IMR-90 (cell line): ENCODE measurements at regions not wholly inside any gene's neighbourhood (a gene's known extent, or its start where the extent isn't known, plus 50 kb on each side); places are given as distances from the start of the nearest gene placed in this dataset.

Source experiments
- ATAC-seq: fragments of 200-7000 bp; cut with Tn5 transposase; 2 replicates; pipeline ENCODE4 v1.9.1; 2020; ENCODE audit warnings: low read depth, mild to moderate bottlenecking, moderate library complexity
- BruUV-seq: library from RNA; stranded (reverse); fragments of 400-500 nt; replicated peaks from 2 replicates; lab custom pipeline; 2021; lab: Mats Ljungman, UMichigan
- CTCF ChIA-PET: fragments of 300-600 bp; formaldehyde crosslinking; extraction: SDS; loops from one replicate; lab custom pipeline; 2021; ENCODE audit warnings: antibody characterized with exemption; lab: Yijun Ruan, JAX
- POLR2A ChIA-PET: fragments of 300-600 bp; sonication (Branson Sonifier 250); formaldehyde crosslinking; loops from one replicate; lab custom pipeline; 2022; ENCODE audit warnings: antibody characterized with exemption; ENCODE audit not compliant: unreplicated experiment; lab: Charles Lee
- DNase-seq: peaks from one replicate; pipeline ENCODE4 v3.0.0; 2013
- H2AFZ ChIP-seq: replicated peaks from 2 replicates; pipeline ENCODE3; 2013; ENCODE audit warnings: low read length, mild to moderate bottlenecking; ENCODE audit not compliant: poor library complexity
- H2AK5ac ChIP-seq: 2 replicates; pipeline ENCODE4 v1.6.1; 2013; ENCODE audit warnings: low read depth, low read length, inconsistent platforms
- H2AK9ac ChIP-seq: replicated peaks from 2 replicates; pipeline ENCODE3; 2013; ENCODE audit warnings: mild to moderate bottlenecking, low read depth, low read length, moderate library complexity; ENCODE audit not compliant: poor library complexity
- H2BK120ac ChIP-seq: 2 replicates; pipeline ENCODE4 v1.6.1; 2013; ENCODE audit warnings: low read depth, low read length, inconsistent platforms
- H2BK15ac ChIP-seq: 3 replicates; pipeline ENCODE4 v1.6.1; 2013; ENCODE audit warnings: low read depth, low read length, inconsistent platforms
- H2BK20ac ChIP-seq: 2 replicates; pipeline ENCODE4 v1.6.1; 2013; ENCODE audit warnings: low read depth, mild to moderate bottlenecking, inconsistent platforms, low read length, moderate library complexity
- H2BK5ac ChIP-seq: 2 replicates; pipeline ENCODE4 v1.6.1; 2013; ENCODE audit warnings: mild to moderate bottlenecking, low read depth, low read length, inconsistent platforms; ENCODE audit not compliant: poor library complexity, severe bottlenecking
- H3K14ac ChIP-seq: replicated peaks from 2 replicates; pipeline ENCODE4 v1.6.1; 2013; ENCODE audit warnings: low read depth, low read length, inconsistent platforms
- H3K18ac ChIP-seq: 2 replicates; pipeline ENCODE4 v1.6.1; 2013; ENCODE audit warnings: low read depth, low read length, control low read depth
- H3K23ac ChIP-seq: 2 replicates; pipeline ENCODE4 v1.6.1; 2013; ENCODE audit warnings: low read depth, low read length, inconsistent platforms
- H3K27ac ChIP-seq: 2 replicates; pipeline ENCODE4 v1.5.1; 2013; ENCODE audit warnings: mild to moderate bottlenecking, control low read depth, low read length; ENCODE audit not compliant: insufficient read depth
- H3K27me3 ChIP-seq: 2 replicates; pipeline ENCODE4 v1.6.1; 2013; ENCODE audit warnings: low read length; ENCODE audit not compliant: control insufficient read depth, insufficient read depth
- H3K36me3 ChIP-seq: 2 replicates; pipeline ENCODE4 v1.6.1; 2013; ENCODE audit warnings: low read length, mixed read lengths; ENCODE audit not compliant: control insufficient read depth, insufficient read depth
- H3K4ac ChIP-seq: 2 replicates; pipeline ENCODE4 v1.6.1; 2013; ENCODE audit warnings: low read depth, low read length, inconsistent platforms
- H3K4me1 ChIP-seq: 2 replicates; pipeline ENCODE4 v1.6.1; 2013; ENCODE audit warnings: low read length, mixed read lengths; ENCODE audit not compliant: control insufficient read depth, insufficient read depth
- H3K4me2 ChIP-seq: 2 replicates; pipeline ENCODE4 v1.6.1; 2013; ENCODE audit warnings: low read depth, mild to moderate bottlenecking, control low read depth, low read length, moderate library complexity
- H3K4me3 ChIP-seq: 2 replicates; pipeline ENCODE4 v1.5.1; 2013; ENCODE audit warnings: low read depth, mild to moderate bottlenecking, control low read depth, low read length, moderate library complexity; ENCODE audit not compliant: insufficient read depth
- H3K56ac ChIP-seq: 2 replicates; pipeline ENCODE4 v1.6.1; 2013; ENCODE audit warnings: low read length, inconsistent platforms; ENCODE audit not compliant: insufficient read depth; ENCODE audit errors: extremely low read depth
- H3K79me1 ChIP-seq, 2 experiments: 2 replicates each; pipeline ENCODE4 v1.6.1; 2013; ENCODE audit warnings: low read length in 2 of 2, inconsistent platforms in 1 of 2, low read depth in 1 of 2
- H3K9ac ChIP-seq: 2 replicates; pipeline ENCODE4 v1.6.1; 2013; ENCODE audit warnings: low read depth, low read length, control low read depth
- H3K9me1 ChIP-seq: 2 replicates; pipeline ENCODE4 v1.6.1; 2013; ENCODE audit warnings: low read length, inconsistent platforms; ENCODE audit not compliant: insufficient read depth
- H3K9me3 ChIP-seq: 2 replicates; pipeline ENCODE4 v1.6.1; 2013; ENCODE audit warnings: low read length; ENCODE audit not compliant: control insufficient read depth, insufficient read depth
- H4K20me1 ChIP-seq: 2 replicates; pipeline ENCODE4 v1.6.1; 2013; ENCODE audit warnings: low read length, inconsistent platforms; ENCODE audit not compliant: insufficient read depth
- H4K5ac ChIP-seq: 2 replicates; pipeline ENCODE4 v1.6.1; 2013; ENCODE audit warnings: mild to moderate bottlenecking, low read depth, low read length, control low read depth
- H4K8ac ChIP-seq, 2 experiments: 2 replicates each; pipeline ENCODE4 v1.6.1; 2013; ENCODE audit warnings: low read depth in 2 of 2, low read length in 2 of 2, control low read depth in 1 of 2, inconsistent platforms in 1 of 2
- H4K91ac ChIP-seq: 2 replicates; pipeline ENCODE4 v1.6.1; 2013; ENCODE audit warnings: low read depth, low read length, inconsistent platforms; ENCODE audit not compliant: insufficient read depth
- BHLHE40 ChIP-seq: fragments of 150-350 bp; IDR thresholded peaks from 2 replicates; pipeline ENCODE4 v1.6.1; 2016; ENCODE audit warnings: mild to moderate bottlenecking, low read depth, low read length
- CEBPB ChIP-seq: IDR thresholded peaks from 2 replicates; pipeline ENCODE4 v1.6.1; 2012; ENCODE audit warnings: low read depth, low read length, improper control_type of control experiment
- CHD1 ChIP-seq: IDR thresholded peaks from 2 replicates; pipeline ENCODE4 v1.6.1; 2012; ENCODE audit warnings: low read depth, low read length, improper control_type of control experiment
- FOS ChIP-seq: fragments of 150-350 bp; IDR thresholded peaks from 2 replicates; pipeline ENCODE4 v1.6.1; 2016; ENCODE audit warnings: low read depth, low read length
- MAFK ChIP-seq: IDR thresholded peaks from 2 replicates; pipeline ENCODE4 v1.6.1; 2012; ENCODE audit warnings: low read depth, low read length, improper control_type of control experiment
- MAZ ChIP-seq: IDR thresholded peaks from 2 replicates; pipeline ENCODE4 v1.6.1; 2012; ENCODE audit warnings: low read depth, mild to moderate bottlenecking, low read length, improper control_type of control experiment, moderate library complexity, borderline replicate concordance
- MXI1 ChIP-seq: IDR thresholded peaks from 2 replicates; pipeline ENCODE4 v1.6.1; 2012; ENCODE audit warnings: low read depth, mild to moderate bottlenecking, low read length, moderate library complexity, borderline replicate concordance
- NFE2L2 ChIP-seq: fragments of 150-350 bp; IDR thresholded peaks from 2 replicates; pipeline ENCODE4 v1.6.1; 2016; ENCODE audit warnings: low read depth, mild to moderate bottlenecking, low read length
- POLR2A ChIP-seq: IDR thresholded peaks from 2 replicates; pipeline ENCODE4 v1.6.1; 2012; ENCODE audit warnings: mild to moderate bottlenecking, low read depth, low read length
- RAD21 ChIP-seq: IDR thresholded peaks from 2 replicates; pipeline ENCODE4 v1.6.1; 2012; ENCODE audit warnings: low read length, improper control_type of control experiment
- RCOR1 ChIP-seq: IDR thresholded peaks from 2 replicates; pipeline ENCODE4 v1.6.1; 2012; ENCODE audit warnings: mild to moderate bottlenecking, low read length, improper control_type of control experiment; ENCODE audit not compliant: insufficient replicate concordance
- RFX5 ChIP-seq: IDR thresholded peaks from 2 replicates; pipeline ENCODE4 v1.8.0; 2012; ENCODE audit warnings: low read depth, mild to moderate bottlenecking, low read length, moderate library complexity
- SMC3 ChIP-seq: fragments of 150-350 bp; IDR thresholded peaks from 2 replicates; pipeline ENCODE4 v1.6.1; 2016; ENCODE audit warnings: low read depth, mild to moderate bottlenecking, antibody characterized with exemption, low read length, moderate library complexity
- WGBS, 2 experiments: methylation state at CpG; one replicate each; pipeline versions ENCODE4 v1.1.5 to v1.1.7; 2013; ENCODE audit warnings: missing lambda C conversion rate in 2 of 2; ENCODE audit not compliant: insufficient read length in 1 of 2; ENCODE audit errors: extremely low coverage in 2 of 2; 5-methylcytosine and 5-hydroxymethylcytosine counted together
- dilution Hi-C: fragments of 300-500 bp; cut with HindIII; formaldehyde crosslinking; loops from one replicate; pipeline ENCODE4 v1.14.3; 2018; ENCODE audit warnings: low sequenced_read_pairs; ENCODE audit not compliant: unreplicated experiment
- in situ Hi-C: fragments of 300-500 bp; cut with MboI; formaldehyde crosslinking; loops from 3 replicates; pipeline ENCODE4 v1.14.3; 2019; ENCODE audit warnings: low sequenced_read_pairs, inconsistent platforms, mixed read lengths
- intact Hi-C: fragments of 100-400 bp; cut with micrococcal nuclease; formaldehyde crosslinking; loops from 2 replicates; pipeline ENCODE4 v1.10.0; 2022
- TF ChIP-seq, protein P1 (sequence below): conservative IDR thresholded peaks from 2 replicates; pipeline ENCODE4 v1.5.1; 2012; ENCODE audit warnings: mild to moderate bottlenecking, low read depth, low read length, improper control_type of control experiment
- TF ChIP-seq, protein P2 (sequence below): fragments of 150-350 bp; IDR thresholded peaks from 2 replicates; pipeline ENCODE4 v1.6.1; 2016; ENCODE audit warnings: low read depth, mild to moderate bottlenecking, low read length, moderate library complexity, borderline replicate concordance
- TF ChIP-seq, protein P3 (sequence below): fragments of 150-350 bp; IDR thresholded peaks from 2 replicates; pipeline ENCODE4 v1.6.1; 2017; ENCODE audit warnings: mild to moderate bottlenecking, antibody characterized with exemption, low read length, low read depth

DNA sequence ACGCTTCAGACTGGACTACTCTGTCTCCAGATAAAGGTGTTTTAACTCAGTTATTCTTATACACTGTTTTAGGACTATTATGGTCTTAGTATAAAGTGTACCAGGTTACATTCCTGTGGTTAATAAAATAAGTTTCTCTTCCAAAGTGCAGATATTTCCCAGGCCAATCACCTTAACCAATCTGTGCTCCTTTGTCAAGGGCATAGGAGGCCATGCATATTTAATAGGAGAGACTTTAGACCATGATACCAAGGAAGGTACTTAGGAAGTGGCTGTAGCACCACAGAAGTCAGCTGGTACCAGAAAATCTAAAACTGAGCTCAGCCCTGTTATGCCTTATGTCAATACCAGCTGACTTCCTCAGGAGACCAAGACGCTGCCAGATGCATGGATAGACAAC lies 226.5 kb upstream of the TMEM72 start:
- in situ Hi-C loops = no loop called here
- Histone ChIP-seq H3K27ac (no peak overlapping the region), H3K18ac (no peak overlapping the region), H4K8ac (no peak overlapping the region), H3K9me1 (no peaks in the 10 kb centered on the region), H2AK9ac (no peak overlapping the region), H3K27me3 (no peaks in the 10 kb centered on the region), H2BK120ac (no peak overlapping the region), H2AK5ac (no peak overlapping the region), H4K5ac (no peak overlapping the region), H3K56ac (no peak overlapping the region), H3K4ac (no peak overlapping the region), H4K20me1 (no peaks in the 10 kb centered on the region), H3K23ac (no peak overlapping the region), H3K79me1 (no peaks in the 10 kb centered on the region), H2BK20ac (no peak overlapping the region), H3K4me3 (no peak overlapping the region), H3K4me1 (no peaks in the 10 kb centered on the region), H3K9me3 (no peaks in the 10 kb centered on the region), H2BK5ac (no peak overlapping the region), H3K14ac (no peak overlapping the region), H2BK15ac (no peak overlapping the region), H3K36me3 (no peaks in the 10 kb centered on the region), H2AFZ (no peak overlapping the region), H3K9ac (no peak overlapping the region), H4K91ac (no peak overlapping the region), H3K4me2 (no peak overlapping the region)
- intact Hi-C loops = no loop called here
- ChIA-PET POLR2A (no interaction called here), CTCF (no interaction called here)
- no peak for TF ChIP-seq MAZ
- TF ChIP-seq MXI1 = no peak
- TF ChIP-seq FOS = no peak
- TF ChIP-seq MAFK = no peak
- TF ChIP-seq, protein P1, sequence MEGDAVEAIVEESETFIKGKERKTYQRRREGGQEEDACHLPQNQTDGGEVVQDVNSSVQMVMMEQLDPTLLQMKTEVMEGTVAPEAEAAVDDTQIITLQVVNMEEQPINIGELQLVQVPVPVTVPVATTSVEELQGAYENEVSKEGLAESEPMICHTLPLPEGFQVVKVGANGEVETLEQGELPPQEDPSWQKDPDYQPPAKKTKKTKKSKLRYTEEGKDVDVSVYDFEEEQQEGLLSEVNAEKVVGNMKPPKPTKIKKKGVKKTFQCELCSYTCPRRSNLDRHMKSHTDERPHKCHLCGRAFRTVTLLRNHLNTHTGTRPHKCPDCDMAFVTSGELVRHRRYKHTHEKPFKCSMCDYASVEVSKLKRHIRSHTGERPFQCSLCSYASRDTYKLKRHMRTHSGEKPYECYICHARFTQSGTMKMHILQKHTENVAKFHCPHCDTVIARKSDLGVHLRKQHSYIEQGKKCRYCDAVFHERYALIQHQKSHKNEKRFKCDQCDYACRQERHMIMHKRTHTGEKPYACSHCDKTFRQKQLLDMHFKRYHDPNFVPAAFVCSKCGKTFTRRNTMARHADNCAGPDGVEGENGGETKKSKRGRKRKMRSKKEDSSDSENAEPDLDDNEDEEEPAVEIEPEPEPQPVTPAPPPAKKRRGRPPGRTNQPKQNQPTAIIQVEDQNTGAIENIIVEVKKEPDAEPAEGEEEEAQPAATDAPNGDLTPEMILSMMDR = no peak
- no peak for TF ChIP-seq BHLHE40
- TF ChIP-seq CEBPB = no peak
- TF ChIP-seq CHD1 = no peak
- TF ChIP-seq POLR2A = no peak
- TF ChIP-seq, protein P2, sequence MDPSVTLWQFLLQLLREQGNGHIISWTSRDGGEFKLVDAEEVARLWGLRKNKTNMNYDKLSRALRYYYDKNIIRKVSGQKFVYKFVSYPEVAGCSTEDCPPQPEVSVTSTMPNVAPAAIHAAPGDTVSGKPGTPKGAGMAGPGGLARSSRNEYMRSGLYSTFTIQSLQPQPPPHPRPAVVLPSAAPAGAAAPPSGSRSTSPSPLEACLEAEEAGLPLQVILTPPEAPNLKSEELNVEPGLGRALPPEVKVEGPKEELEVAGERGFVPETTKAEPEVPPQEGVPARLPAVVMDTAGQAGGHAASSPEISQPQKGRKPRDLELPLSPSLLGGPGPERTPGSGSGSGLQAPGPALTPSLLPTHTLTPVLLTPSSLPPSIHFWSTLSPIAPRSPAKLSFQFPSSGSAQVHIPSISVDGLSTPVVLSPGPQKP = no peak
- no peak for TF ChIP-seq RFX5
- TF ChIP-seq, protein P3, sequence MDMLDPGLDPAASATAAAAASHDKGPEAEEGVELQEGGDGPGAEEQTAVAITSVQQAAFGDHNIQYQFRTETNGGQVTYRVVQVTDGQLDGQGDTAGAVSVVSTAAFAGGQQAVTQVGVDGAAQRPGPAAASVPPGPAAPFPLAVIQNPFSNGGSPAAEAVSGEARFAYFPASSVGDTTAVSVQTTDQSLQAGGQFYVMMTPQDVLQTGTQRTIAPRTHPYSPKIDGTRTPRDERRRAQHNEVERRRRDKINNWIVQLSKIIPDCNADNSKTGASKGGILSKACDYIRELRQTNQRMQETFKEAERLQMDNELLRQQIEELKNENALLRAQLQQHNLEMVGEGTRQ = no peak
- TF ChIP-seq RCOR1 = no peak
- no peak for TF ChIP-seq NFE2L2
- no peak for TF ChIP-seq SMC3
- no peak for TF ChIP-seq RAD21
- no TSS peak for BruUV-seq
- no CpG with 5 or more reads among the region's 2 CpGs for WGBS, 2 experiments
- DNase-seq (no peak), ATAC-seq (no peak)
- dilution Hi-C loops = no loop called here
